HepG2 (cell line): ENCODE measurements at regions not wholly inside any gene's neighbourhood (a gene's known extent, or its start where the extent isn't known, plus 50 kb on each side); places are given as distances from the start of the nearest gene placed in this dataset.

Experiments used
- CTCF ChIP-seq: sonication (generic); formaldehyde crosslinking; IDR thresholded peaks from 2 replicates; pipeline ENCODE4 v1.5.0; 2020; ENCODE audit warnings: mild to moderate bottlenecking, missing genetic modification reagents, moderate library complexity
- NFYB ChIP-seq: sonication (generic); formaldehyde crosslinking; IDR thresholded peaks from 2 replicates; pipeline ENCODE4 v1.4.0; 2020; ENCODE audit warnings: missing genetic modification reagents
- ZFX ChIP-seq: sonication (generic); formaldehyde crosslinking; IDR thresholded peaks from 2 replicates; pipeline ENCODE4 v1.4.0; 2020; ENCODE audit warnings: mild to moderate bottlenecking, low read depth, missing genetic modification reagents, moderate library complexity

GRCh38 chr2:167340322-167340721 lies 452.0 kb downstream of the XIRP2 start:
- no peak for TF ChIP-seq NFYB
- TF ChIP-seq ZFX (CRISPR knock-in tag) = no peak
- TF ChIP-seq CTCF (CRISPR knock-in tag) = no peak
